ENCODE measurements at regions not wholly inside any gene's neighbourhood (a gene's known extent, or its start where the extent isn't known, plus 50 kb on each side); places are given as distances from the start of the nearest gene placed in this dataset.

- TF ChIP-seq POLR2A (IDR thresholded peaks at IDR 0.05) (no peak), CTCF (IDR thresholded peaks at IDR 0.05) (no peak)
Observed at GRCh38 chr6:43921548-43922425, 151.8 kb downstream of the VEGFA start.
